HCT116 (cell line): ENCODE measurements at regions not wholly inside any gene's neighbourhood (a gene's known extent, or its start where the extent isn't known, plus 50 kb on each side); places are given as distances from the start of the nearest gene placed in this dataset.

ENCODE experiments used
- ATAC-seq: fragments of 200-7000 bp; cut with Tn5 transposase; 2 replicates; pipeline ENCODE4 v1.9.1; 2020; ENCODE audit warnings: mild to moderate bottlenecking, moderate library complexity
- BruUV-seq: library from RNA; stranded (reverse); fragments of 400-500 nt; replicated peaks from 2 replicates; lab custom pipeline; 2021; lab: Mats Ljungman, UMichigan
- CTCF ChIA-PET: fragments of 300-600 bp; sonication (Branson Sonifier 250); formaldehyde crosslinking; loops from one replicate; lab custom pipeline; 2021; ENCODE audit warnings: antibody characterized with exemption; lab: Charles Lee
- POLR2A ChIA-PET: fragments of 300-600, 350-600 bp; sonication (Branson Sonifier 250); formaldehyde crosslinking; loops from one replicate; lab custom pipeline; 2021; ENCODE audit warnings: antibody characterized with exemption; lab: Charles Lee
- RAD21 ChIA-PET, 2 experiments: fragments of 300-600 bp; sonication (Branson Sonifier 250); formaldehyde crosslinking; loops; one replicate each; lab custom pipeline; 2023; ENCODE audit warnings: low total read pairs in 2 of 2; ENCODE audit not compliant: uncharacterized antibody in 2 of 2, unreplicated experiment in 2 of 2, low non-redundant PET in 1 of 2; lab: Charles Lee
- DNase-seq: peaks from one replicate; pipeline ENCODE4 v3.0.0-alpha.2; 2010; ENCODE audit warnings: low read depth, low spot score
- H2AFZ ChIP-seq: fragments of 200-600 bp; shearing (Covaris generic), sonication (generic); 2 replicates; pipeline ENCODE4 v1.6.1; 2017; ENCODE audit warnings: low read depth, mixed run types, mixed read lengths, antibody characterized with exemption, low read length; ENCODE audit not compliant: poor library complexity, severe bottlenecking
- H3K27ac ChIP-seq: 2 replicates; pipeline ENCODE4 v1.5.1; 2012; ENCODE audit warnings: low read depth, low read length
- H3K27me3 ChIP-seq: fragments of 200-600 bp; sonication (generic); 2 replicates; pipeline ENCODE4 v1.6.1; 2016; ENCODE audit warnings: mixed run types, low read length, mixed read lengths; ENCODE audit not compliant: insufficient read depth
- H3K36me3 ChIP-seq, 2 experiments: fragments of 200-500 bp in 1 of 2; fragments of 200-600 bp in 1 of 2; sonication (Bioruptor generic) in 1 of 2; sonication (generic) in 1 of 2; 2 replicates each; pipeline versions ENCODE4 v1.5.1 to v1.6.1; 2014 to 2016; ENCODE audit warnings: low read length in 2 of 2, inconsistent platforms in 1 of 2, mixed read lengths in 1 of 2, mixed run types in 1 of 2; ENCODE audit not compliant: insufficient read depth in 2 of 2, control insufficient read depth in 1 of 2
- H3K4me1 ChIP-seq, 2 experiments: fragments of 200-600 bp in 1 of 2; sonication (generic) in 1 of 2; 2 replicates each; pipeline versions ENCODE4 v1.5.1 to v1.6.1; 2012 to 2017; ENCODE audit warnings: low read length in 2 of 2, inconsistent platforms in 1 of 2, mild to moderate bottlenecking in 1 of 2, mixed read lengths in 1 of 2, mixed run types in 1 of 2, moderate library complexity in 1 of 2; ENCODE audit not compliant: insufficient read depth in 2 of 2, control insufficient read depth in 1 of 2
- H3K4me2 ChIP-seq: fragments of 200-600 bp; sonication (generic); 2 replicates; pipeline ENCODE4 v1.6.1; 2017; ENCODE audit warnings: mixed run types, low read length, mixed read lengths
- H3K4me3 ChIP-seq, 2 experiments: fragments of 200-600 bp in 1 of 2; sonication (generic) in 1 of 2; replicated peaks in 1 of 2; 2 replicates each; pipeline ENCODE4 v1.5.1; 2011 to 2016; ENCODE audit warnings: low read length in 2 of 2, control low read depth in 1 of 2, low read depth in 1 of 2, mild to moderate bottlenecking in 1 of 2, mixed read lengths in 1 of 2, mixed run types in 1 of 2
- H3K79me2 ChIP-seq: fragments of 200-600 bp; sonication (generic); 2 replicates; pipeline ENCODE4 v1.6.1; 2017; ENCODE audit warnings: mild to moderate bottlenecking, mixed run types, low read length, moderate library complexity, mixed read lengths; ENCODE audit not compliant: insufficient read depth
- H3K9ac ChIP-seq: fragments of 200-600 bp; sonication (generic); 2 replicates; pipeline ENCODE4 v1.6.1; 2016; ENCODE audit warnings: low read length, mixed read lengths
- H3K9me2 ChIP-seq: fragments of 200-600 bp; sonication (generic), shearing (Covaris generic); 2 replicates; pipeline ENCODE4 v1.6.1; 2017; ENCODE audit warnings: mixed run types, mild to moderate bottlenecking, moderate library complexity; ENCODE audit not compliant: insufficient read depth
- H3K9me3 ChIP-seq, 2 experiments: fragments of 200-500 bp in 1 of 2; fragments of 200-600 bp in 1 of 2; sonication (Bioruptor generic) in 1 of 2; sonication (generic) in 1 of 2; 2 replicates each; pipeline ENCODE4 v1.6.1; 2014 to 2017; ENCODE audit warnings: low read length in 2 of 2, mixed read lengths in 2 of 2, inconsistent platforms in 1 of 2, low read depth in 1 of 2, mild to moderate bottlenecking in 1 of 2, mixed run types in 1 of 2, moderate library complexity in 1 of 2; ENCODE audit not compliant: control insufficient read depth in 1 of 2, insufficient read depth in 1 of 2
- H4K20me1 ChIP-seq: fragments of 200-600 bp; sonication (generic), shearing (Covaris generic); 2 replicates; pipeline ENCODE4 v1.6.1; 2017; ENCODE audit warnings: mixed run types, mild to moderate bottlenecking, moderate library complexity; ENCODE audit not compliant: insufficient read depth
- CBX3 ChIP-seq: IDR thresholded peaks from 2 replicates; pipeline ENCODE4 v1.6.1; 2012; ENCODE audit warnings: low read depth
- CEBPB ChIP-seq: IDR thresholded peaks from 2 replicates; pipeline ENCODE4 v1.6.1; 2012; ENCODE audit warnings: low read depth
- EGR1 ChIP-seq: IDR thresholded peaks from 2 replicates; pipeline ENCODE4 v1.6.1; 2012; ENCODE audit warnings: low read depth
- ELF1 ChIP-seq: IDR thresholded peaks from 2 replicates; pipeline ENCODE4 v1.6.1; 2012; ENCODE audit warnings: low read depth, borderline replicate concordance
- EZH2 ChIP-seq: fragments of 200-600 bp; sonication (generic); IDR thresholded peaks from 2 replicates; pipeline ENCODE4 v1.6.1; 2017; ENCODE audit warnings: antibody characterized with exemption, mixed run types
- FOSL1 ChIP-seq: IDR thresholded peaks from 2 replicates; pipeline ENCODE4 v1.6.1; 2012; ENCODE audit warnings: low read depth
- JUND ChIP-seq: IDR thresholded peaks from 2 replicates; pipeline ENCODE4 v1.6.1; 2012
- POLR2A ChIP-seq: IDR thresholded peaks from 2 replicates; pipeline ENCODE4 v1.7.0; 2011; ENCODE audit warnings: borderline replicate concordance; ENCODE audit not compliant: insufficient read depth, insufficient read length; ENCODE audit errors: extremely low read depth
- POLR2AphosphoS5 ChIP-seq: IDR thresholded peaks from 2 replicates; pipeline ENCODE4 v1.6.1; 2011; ENCODE audit warnings: mild to moderate bottlenecking, low read depth, low read length, moderate library complexity
- RAD21 ChIP-seq: IDR thresholded peaks from 2 replicates; pipeline ENCODE4 v1.6.1; 2012; ENCODE audit warnings: low read depth, mild to moderate bottlenecking
- SIN3A ChIP-seq: IDR thresholded peaks from 2 replicates; pipeline ENCODE4 v1.6.1; 2012; ENCODE audit warnings: low read depth
- SRF ChIP-seq: IDR thresholded peaks from 2 replicates; pipeline ENCODE4 v1.6.1; 2012; ENCODE audit warnings: low read depth
- TCF7L2 ChIP-seq: IDR thresholded peaks from 2 replicates; pipeline ENCODE4 v1.7.0; 2011; ENCODE audit warnings: borderline replicate concordance, inconsistent platforms; ENCODE audit not compliant: insufficient read depth, insufficient read length; ENCODE audit errors: extremely low read depth
- YY1 ChIP-seq: IDR thresholded peaks from 2 replicates; pipeline ENCODE4 v1.6.1; 2011; ENCODE audit warnings: low read length, low read depth, moderate library complexity, mild to moderate bottlenecking; ENCODE audit not compliant: insufficient replicate concordance; ENCODE audit errors: extremely low read depth
- ZFX ChIP-seq: fragments of 450-650 bp; IDR thresholded peaks from 2 replicates; pipeline ENCODE4 v1.6.1; 2017
- ZNF274 ChIP-seq: fragments of 200-500 bp; sonication (Bioruptor generic); IDR thresholded peaks from 2 replicates; pipeline ENCODE4 v1.6.1; 2014; ENCODE audit warnings: mild to moderate bottlenecking, low read depth, low read length, inconsistent platforms
- intact Hi-C: fragments of 100-400 bp; cut with micrococcal nuclease; formaldehyde crosslinking; loops from 2 replicates; pipeline ENCODE4 v1.10.0; 2022
- TF ChIP-seq, protein P1 (sequence below): IDR thresholded peaks from 2 replicates; pipeline ENCODE4 v1.6.1; 2012
- TF ChIP-seq, protein P2 (sequence below): IDR thresholded peaks from 2 replicates; pipeline ENCODE4 v1.6.1; 2012
- TF ChIP-seq, protein P3 (sequence below), 3 experiments: fragments of 200-600 bp in 1 of 3; sonication (generic) in 1 of 3; IDR thresholded peaks in 2 of 3; conservative IDR thresholded peaks in 1 of 3; 2 replicates each; pipeline ENCODE4 v1.5.1; 2012 to 2017; ENCODE audit warnings: low read depth in 2 of 3, low read length in 2 of 3, antibody characterized with exemption in 1 of 3, borderline replicate concordance in 1 of 3, control low read depth in 1 of 3, mild to moderate bottlenecking in 1 of 3, mixed read lengths in 1 of 3, mixed run types in 1 of 3, moderate library complexity in 1 of 3; ENCODE audit not compliant: insufficient read depth in 1 of 3
- TF ChIP-seq, protein P4 (sequence below): IDR thresholded peaks from 2 replicates; pipeline ENCODE4 v1.6.1; 2012; ENCODE audit warnings: low read depth

DNA sequence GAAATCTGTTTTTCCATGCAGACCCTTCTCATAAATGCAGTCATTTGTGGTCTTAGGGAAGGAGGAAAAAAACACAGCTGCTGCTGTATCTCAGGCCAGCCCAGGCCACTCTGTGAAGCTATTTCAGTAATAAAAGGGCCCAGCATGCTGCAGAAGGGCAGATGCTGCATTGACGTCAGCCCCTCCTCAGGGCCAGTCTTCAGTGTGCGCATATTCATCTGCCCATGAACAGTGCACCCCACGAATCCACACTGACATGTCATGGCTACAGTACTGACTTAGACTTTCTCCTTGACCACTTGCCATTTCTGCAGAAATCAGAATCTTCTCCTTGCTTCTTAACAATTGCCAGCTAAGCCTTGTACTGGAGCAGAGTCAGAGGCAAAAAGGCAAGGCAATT is 304.7 kb downstream of the GABRG2 start:
- peaks cover 0 to 21% of the 10 kb centered on the region in 2 experiments; a peak in 2 of 4 replicates for H3K9me3 ChIP-seq
- no peak overlapping the region for H3K4me2 ChIP-seq
- no peaks in the 10 kb centered on the region for H4K20me1 ChIP-seq
- H3K4me3 ChIP-seq = no peak overlapping the region
- no peaks in the 10 kb centered on the region for H3K36me3 ChIP-seq
- CTCF ChIA-PET = no interaction called here
- no peaks in the 10 kb centered on the region for H3K9me2 ChIP-seq
- no peaks in the 10 kb centered on the region for H3K27me3 ChIP-seq
- POLR2A ChIA-PET = no interaction called here
- H2AFZ ChIP-seq = no peak overlapping the region
- TF ChIP-seq POLR2A (no peak), CBX3 (no peak), JUND (no peak), ZNF274 (no peak), POLR2AphosphoS5 (no peak), TCF7L2 (no peak), EGR1 (no peak), FOSL1 (no peak), RAD21 (no peak), SRF (no peak), CEBPB (no peak), SIN3A (no peak), ZFX (no peak), ELF1 (no peak), EZH2 (no peak), YY1 (no peak)
- TF ChIP-seq, protein P1, sequence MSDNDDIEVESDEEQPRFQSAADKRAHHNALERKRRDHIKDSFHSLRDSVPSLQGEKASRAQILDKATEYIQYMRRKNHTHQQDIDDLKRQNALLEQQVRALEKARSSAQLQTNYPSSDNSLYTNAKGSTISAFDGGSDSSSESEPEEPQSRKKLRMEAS = no peak
- TF ChIP-seq, protein P2, sequence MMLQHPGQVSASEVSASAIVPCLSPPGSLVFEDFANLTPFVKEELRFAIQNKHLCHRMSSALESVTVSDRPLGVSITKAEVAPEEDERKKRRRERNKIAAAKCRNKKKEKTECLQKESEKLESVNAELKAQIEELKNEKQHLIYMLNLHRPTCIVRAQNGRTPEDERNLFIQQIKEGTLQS = no peak
- TF ChIP-seq, protein P3, sequence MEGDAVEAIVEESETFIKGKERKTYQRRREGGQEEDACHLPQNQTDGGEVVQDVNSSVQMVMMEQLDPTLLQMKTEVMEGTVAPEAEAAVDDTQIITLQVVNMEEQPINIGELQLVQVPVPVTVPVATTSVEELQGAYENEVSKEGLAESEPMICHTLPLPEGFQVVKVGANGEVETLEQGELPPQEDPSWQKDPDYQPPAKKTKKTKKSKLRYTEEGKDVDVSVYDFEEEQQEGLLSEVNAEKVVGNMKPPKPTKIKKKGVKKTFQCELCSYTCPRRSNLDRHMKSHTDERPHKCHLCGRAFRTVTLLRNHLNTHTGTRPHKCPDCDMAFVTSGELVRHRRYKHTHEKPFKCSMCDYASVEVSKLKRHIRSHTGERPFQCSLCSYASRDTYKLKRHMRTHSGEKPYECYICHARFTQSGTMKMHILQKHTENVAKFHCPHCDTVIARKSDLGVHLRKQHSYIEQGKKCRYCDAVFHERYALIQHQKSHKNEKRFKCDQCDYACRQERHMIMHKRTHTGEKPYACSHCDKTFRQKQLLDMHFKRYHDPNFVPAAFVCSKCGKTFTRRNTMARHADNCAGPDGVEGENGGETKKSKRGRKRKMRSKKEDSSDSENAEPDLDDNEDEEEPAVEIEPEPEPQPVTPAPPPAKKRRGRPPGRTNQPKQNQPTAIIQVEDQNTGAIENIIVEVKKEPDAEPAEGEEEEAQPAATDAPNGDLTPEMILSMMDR (IDR thresholded peaks at IDR 0.05 in 2 of 3, conservative IDR thresholded peaks at IDR 0.05 in 1 of 3; ENCODE audit: borderline replicate concordance in 1 of 3, insufficient read depth in 1 of 3, low read depth in 2 of 3, low read length in 2 of 3) = no peak
- TF ChIP-seq, protein P4, sequence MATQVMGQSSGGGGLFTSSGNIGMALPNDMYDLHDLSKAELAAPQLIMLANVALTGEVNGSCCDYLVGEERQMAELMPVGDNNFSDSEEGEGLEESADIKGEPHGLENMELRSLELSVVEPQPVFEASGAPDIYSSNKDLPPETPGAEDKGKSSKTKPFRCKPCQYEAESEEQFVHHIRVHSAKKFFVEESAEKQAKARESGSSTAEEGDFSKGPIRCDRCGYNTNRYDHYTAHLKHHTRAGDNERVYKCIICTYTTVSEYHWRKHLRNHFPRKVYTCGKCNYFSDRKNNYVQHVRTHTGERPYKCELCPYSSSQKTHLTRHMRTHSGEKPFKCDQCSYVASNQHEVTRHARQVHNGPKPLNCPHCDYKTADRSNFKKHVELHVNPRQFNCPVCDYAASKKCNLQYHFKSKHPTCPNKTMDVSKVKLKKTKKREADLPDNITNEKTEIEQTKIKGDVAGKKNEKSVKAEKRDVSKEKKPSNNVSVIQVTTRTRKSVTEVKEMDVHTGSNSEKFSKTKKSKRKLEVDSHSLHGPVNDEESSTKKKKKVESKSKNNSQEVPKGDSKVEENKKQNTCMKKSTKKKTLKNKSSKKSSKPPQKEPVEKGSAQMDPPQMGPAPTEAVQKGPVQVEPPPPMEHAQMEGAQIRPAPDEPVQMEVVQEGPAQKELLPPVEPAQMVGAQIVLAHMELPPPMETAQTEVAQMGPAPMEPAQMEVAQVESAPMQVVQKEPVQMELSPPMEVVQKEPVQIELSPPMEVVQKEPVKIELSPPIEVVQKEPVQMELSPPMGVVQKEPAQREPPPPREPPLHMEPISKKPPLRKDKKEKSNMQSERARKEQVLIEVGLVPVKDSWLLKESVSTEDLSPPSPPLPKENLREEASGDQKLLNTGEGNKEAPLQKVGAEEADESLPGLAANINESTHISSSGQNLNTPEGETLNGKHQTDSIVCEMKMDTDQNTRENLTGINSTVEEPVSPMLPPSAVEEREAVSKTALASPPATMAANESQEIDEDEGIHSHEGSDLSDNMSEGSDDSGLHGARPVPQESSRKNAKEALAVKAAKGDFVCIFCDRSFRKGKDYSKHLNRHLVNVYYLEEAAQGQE = no peak
- no peaks in the 10 kb centered on the region for H3K79me2 ChIP-seq
- RAD21 ChIA-PET = no interaction called here
- H3K9ac ChIP-seq = no peak overlapping the region
- ATAC-seq (no peak), DNase-seq (no peak)
- no peaks in the 10 kb centered on the region for H3K4me1 ChIP-seq
- intact Hi-C loops = no loop called here
- BruUV-seq = no TSS peak
- no peak overlapping the region for H3K27ac ChIP-seq
